ENCODE measurements at regions not wholly inside any gene's neighbourhood (a gene's known extent, or its start where the extent isn't known, plus 50 kb on each side); places are given as distances from the start of the nearest gene placed in this dataset.

- H3F3A ChIP-seq (ENCODE audit: insufficient read depth, low read length): no peaks in the 10 kb centered on the region
- no peak for TF ChIP-seq EZH2phosphoT487 (IDR thresholded peaks at IDR 0.05; ENCODE audit: low read length)
- TF ChIP-seq, protein P1, sequence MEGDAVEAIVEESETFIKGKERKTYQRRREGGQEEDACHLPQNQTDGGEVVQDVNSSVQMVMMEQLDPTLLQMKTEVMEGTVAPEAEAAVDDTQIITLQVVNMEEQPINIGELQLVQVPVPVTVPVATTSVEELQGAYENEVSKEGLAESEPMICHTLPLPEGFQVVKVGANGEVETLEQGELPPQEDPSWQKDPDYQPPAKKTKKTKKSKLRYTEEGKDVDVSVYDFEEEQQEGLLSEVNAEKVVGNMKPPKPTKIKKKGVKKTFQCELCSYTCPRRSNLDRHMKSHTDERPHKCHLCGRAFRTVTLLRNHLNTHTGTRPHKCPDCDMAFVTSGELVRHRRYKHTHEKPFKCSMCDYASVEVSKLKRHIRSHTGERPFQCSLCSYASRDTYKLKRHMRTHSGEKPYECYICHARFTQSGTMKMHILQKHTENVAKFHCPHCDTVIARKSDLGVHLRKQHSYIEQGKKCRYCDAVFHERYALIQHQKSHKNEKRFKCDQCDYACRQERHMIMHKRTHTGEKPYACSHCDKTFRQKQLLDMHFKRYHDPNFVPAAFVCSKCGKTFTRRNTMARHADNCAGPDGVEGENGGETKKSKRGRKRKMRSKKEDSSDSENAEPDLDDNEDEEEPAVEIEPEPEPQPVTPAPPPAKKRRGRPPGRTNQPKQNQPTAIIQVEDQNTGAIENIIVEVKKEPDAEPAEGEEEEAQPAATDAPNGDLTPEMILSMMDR (IDR thresholded peaks at IDR 0.05; ENCODE audit: low read length): peak; percentile 78
- no peak for TF ChIP-seq EZH2 (optimal IDR thresholded peaks at IDR 0.05; ENCODE audit: low read depth, low read length)
- no peaks in the 10 kb centered on the region for H3K4me1 ChIP-seq (ENCODE audit: low read length)
- H3K27ac ChIP-seq (ENCODE audit: low read length): no peak overlapping the region
- H4K20me1 ChIP-seq (ENCODE audit: insufficient read depth, low read length): no peaks in the 10 kb centered on the region
- no peaks in the 10 kb centered on the region for H3K36me3 ChIP-seq (replicated peaks; ENCODE audit: insufficient read depth, low read length)
- H3K9ac ChIP-seq (ENCODE audit: low read length): no peak overlapping the region
- no peaks in the 10 kb centered on the region for H3K9me3 ChIP-seq (replicated peaks; ENCODE audit: insufficient read depth, low read length)
- H3K4me3 ChIP-seq (ENCODE audit: low read length): no peak overlapping the region
- no peaks in the 10 kb centered on the region for H3K27me3 ChIP-seq (replicated peaks; ENCODE audit: insufficient read depth, low read length)
- H2AFZ ChIP-seq (ENCODE audit: low read length): no peak overlapping the region
- H3K4me2 ChIP-seq (ENCODE audit: low read depth, low read length): no peak overlapping the region
- H3K9me2 ChIP-seq (replicated peaks; ENCODE audit: insufficient read depth, low read length): no peaks in the 10 kb centered on the region
- peak; percentile 36 for DNase-seq
- H3K79me2 ChIP-seq (ENCODE audit: low read length): no peaks in the 10 kb centered on the region
These were observed 320.2 kb downstream of the GRIN2B start for GRCh38 chr12:13661005-13661887.

- Histone ChIP-seq H3K4me2 (ENCODE audit: low read depth, low read length) (no peak overlapping the region), H3K9me3 (replicated peaks; ENCODE audit: insufficient read depth, low read length) (no peaks in the 10 kb centered on the region), H3F3A (ENCODE audit: insufficient read depth, low read length) (no peaks in the 10 kb centered on the region), H3K36me3 (replicated peaks; ENCODE audit: insufficient read depth, low read length) (no peaks in the 10 kb centered on the region), H3K4me1 (ENCODE audit: low read length) (no peaks in the 10 kb centered on the region), H2AFZ (ENCODE audit: low read length) (no peak overlapping the region), H3K9me2 (replicated peaks; ENCODE audit: insufficient read depth, low read length) (no peaks in the 10 kb centered on the region), H3K9ac (ENCODE audit: low read length) (no peak overlapping the region), H3K27me3 (replicated peaks; ENCODE audit: insufficient read depth, low read length) (no peaks in the 10 kb centered on the region), H3K4me3 (ENCODE audit: low read length) (no peak overlapping the region), H4K20me1 (ENCODE audit: insufficient read depth, low read length) (no peaks in the 10 kb centered on the region), H3K27ac (ENCODE audit: low read length) (no peak overlapping the region), H3K79me2 (ENCODE audit: low read length) (no peaks in the 10 kb centered on the region)
- TF ChIP-seq EZH2phosphoT487 (IDR thresholded peaks at IDR 0.05; ENCODE audit: low read length): no peak
- TF ChIP-seq EZH2 (optimal IDR thresholded peaks at IDR 0.05; ENCODE audit: low read depth, low read length): no peak
- TF ChIP-seq, protein P1 (IDR thresholded peaks at IDR 0.05; ENCODE audit: low read length): no peak
- DNase-seq: no peak
These were observed 326.9 kb downstream of the GRIN2B start for GRCh38 chr12:13654456-13654855.

GRCh38 chr12:13652105-13652504 lies 329.3 kb downstream of the GRIN2B start:
- TF ChIP-seq EZH2phosphoT487 (IDR thresholded peaks at IDR 0.05; ENCODE audit: low read length): no peak
- H3K36me3 ChIP-seq (replicated peaks; ENCODE audit: insufficient read depth, low read length): no peaks in the 10 kb centered on the region
- H3K4me1 ChIP-seq (ENCODE audit: low read length): no peaks in the 10 kb centered on the region
- no peak for DNase-seq
- no peak overlapping the region for H3K9ac ChIP-seq (ENCODE audit: low read length)
- no peak overlapping the region for H3K4me2 ChIP-seq (ENCODE audit: low read depth, low read length)
- no peak overlapping the region for H3K27ac ChIP-seq (ENCODE audit: low read length)
- H2AFZ ChIP-seq (ENCODE audit: low read length): no peak overlapping the region
- no peaks in the 10 kb centered on the region for H3F3A ChIP-seq (ENCODE audit: insufficient read depth, low read length)
- H3K9me2 ChIP-seq (replicated peaks; ENCODE audit: insufficient read depth, low read length): no peaks in the 10 kb centered on the region
- H3K9me3 ChIP-seq (replicated peaks; ENCODE audit: insufficient read depth, low read length): no peaks in the 10 kb centered on the region
- H3K4me3 ChIP-seq (ENCODE audit: low read length): no peak overlapping the region
- H3K79me2 ChIP-seq (ENCODE audit: low read length): no peaks in the 10 kb centered on the region
- no peaks in the 10 kb centered on the region for H4K20me1 ChIP-seq (ENCODE audit: insufficient read depth, low read length)
- no peaks in the 10 kb centered on the region for H3K27me3 ChIP-seq (replicated peaks; ENCODE audit: insufficient read depth, low read length)

GRCh38 chr12:13635709-13636108 lies 345.7 kb downstream of the GRIN2B start:
- Histone ChIP-seq H3K36me3 (replicated peaks; ENCODE audit: insufficient read depth, low read length) (no peaks in the 10 kb centered on the region), H2AFZ (ENCODE audit: low read length) (no peak overlapping the region)

More at GRCh38 chr12:13635709-13636108, 345.7 kb downstream of the GRIN2B start:
- H3K9me3 ChIP-seq (replicated peaks; ENCODE audit: insufficient read depth, low read length): no peaks in the 10 kb centered on the region
- H3K27me3 ChIP-seq (replicated peaks; ENCODE audit: insufficient read depth, low read length): no peaks in the 10 kb centered on the region
- no peaks in the 10 kb centered on the region for H3K79me2 ChIP-seq (ENCODE audit: low read length)
- H3F3A ChIP-seq (ENCODE audit: insufficient read depth, low read length): no peaks in the 10 kb centered on the region
- no peaks in the 10 kb centered on the region for H3K4me1 ChIP-seq (ENCODE audit: low read length)
- no peaks in the 10 kb centered on the region for H3K9me2 ChIP-seq (replicated peaks; ENCODE audit: insufficient read depth, low read length)
- H3K4me2 ChIP-seq (ENCODE audit: low read depth, low read length): no peak overlapping the region
- H3K9ac ChIP-seq (ENCODE audit: low read length): no peak overlapping the region
- H4K20me1 ChIP-seq (ENCODE audit: insufficient read depth, low read length): no peaks in the 10 kb centered on the region
- no peak for DNase-seq
- no peak for TF ChIP-seq EZH2 (optimal IDR thresholded peaks at IDR 0.05; ENCODE audit: low read depth, low read length)
- no peak for TF ChIP-seq EZH2phosphoT487 (IDR thresholded peaks at IDR 0.05; ENCODE audit: low read length)
- TF ChIP-seq, protein P1 (IDR thresholded peaks at IDR 0.05; ENCODE audit: low read length): no peak
- no peak overlapping the region for H3K27ac ChIP-seq (ENCODE audit: low read length)
- H3K4me3 ChIP-seq (ENCODE audit: low read length): no peak overlapping the region

Data from MM.1S (cell line).